GM18505 (cell line): ENCODE measurements at regions not wholly inside any gene's neighbourhood (a gene's known extent, or its start where the extent isn't known, plus 50 kb on each side); places are given as distances from the start of the nearest gene placed in this dataset.
"Not testable (repeated sequence)": the region's sequence is repeated elsewhere in the genome, so short reads cannot be mapped to it uniquely, and the experiment has no call there.

Experiments
- ATAC-seq: cut with Tn5 transposase; IDR thresholded peaks from one replicate; pipeline ENCODE4 v1.9.1; 2021; ENCODE audit not compliant: unreplicated experiment
- POLR2A ChIP-seq: IDR thresholded peaks from 4 replicates; pipeline ENCODE4 v1.6.1; 2011; ENCODE audit warnings: borderline replicate concordance; ENCODE audit not compliant: insufficient read depth, insufficient read length; ENCODE audit errors: extremely low read depth

DNA sequence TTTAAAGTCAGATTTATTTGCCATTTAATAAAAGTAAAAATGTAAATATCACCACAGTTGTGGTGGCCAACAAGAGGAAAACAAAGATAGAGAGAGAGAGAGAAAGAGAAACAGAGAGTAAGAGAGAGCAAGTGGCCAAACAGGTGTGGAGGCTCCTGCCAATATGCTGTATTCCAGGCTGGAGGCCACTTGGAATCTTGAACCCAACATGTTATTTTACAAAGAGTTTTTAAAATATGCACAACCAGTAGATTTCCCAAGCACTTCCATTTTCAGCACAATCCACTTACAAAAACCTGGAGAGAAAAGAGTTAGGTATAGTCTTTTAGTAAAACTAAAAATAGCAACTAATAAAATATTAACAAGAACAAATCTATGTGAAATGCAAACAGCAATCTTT, 1323.1 kb upstream of the CITED2 start:
- no peak for TF ChIP-seq POLR2A
- no peak for ATAC-seq

DNA sequence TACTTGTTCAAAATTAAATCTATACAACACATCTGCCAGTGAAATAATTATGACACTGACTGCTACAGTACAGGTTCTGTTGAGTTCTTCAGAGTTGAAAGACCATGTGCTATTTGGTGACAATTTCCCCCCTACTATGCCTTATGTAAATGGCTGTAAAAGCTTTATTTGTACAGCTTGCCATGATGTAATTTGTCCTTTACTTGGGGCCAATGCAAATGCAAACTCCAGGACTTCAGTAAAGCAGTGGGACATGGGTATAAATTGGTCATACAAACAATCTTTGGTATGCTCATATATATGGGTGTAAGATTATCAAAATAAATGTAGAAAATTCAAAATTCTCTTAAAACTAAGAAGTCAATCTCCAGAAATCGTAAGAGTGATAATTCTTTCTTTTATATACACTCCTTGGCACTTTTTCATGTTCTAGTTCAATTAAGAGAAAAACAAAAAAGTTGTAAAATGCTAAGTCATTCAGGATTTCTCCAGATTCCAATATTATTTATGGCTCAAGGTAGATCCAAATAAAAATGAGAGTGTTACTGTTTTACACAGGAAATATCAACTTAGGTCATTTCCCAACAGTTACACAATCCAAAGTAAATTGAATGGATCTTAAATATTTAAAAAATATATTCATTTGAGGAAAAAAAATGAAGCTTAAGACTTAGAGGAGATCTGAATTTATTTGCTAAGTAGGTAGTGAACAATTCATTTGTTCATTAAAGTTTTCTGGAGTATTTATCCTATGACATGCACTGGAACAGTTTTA, 1310.5 kb upstream of the CITED2 start:
- ATAC-seq: no peak
- no peak for TF ChIP-seq POLR2A

DNA sequence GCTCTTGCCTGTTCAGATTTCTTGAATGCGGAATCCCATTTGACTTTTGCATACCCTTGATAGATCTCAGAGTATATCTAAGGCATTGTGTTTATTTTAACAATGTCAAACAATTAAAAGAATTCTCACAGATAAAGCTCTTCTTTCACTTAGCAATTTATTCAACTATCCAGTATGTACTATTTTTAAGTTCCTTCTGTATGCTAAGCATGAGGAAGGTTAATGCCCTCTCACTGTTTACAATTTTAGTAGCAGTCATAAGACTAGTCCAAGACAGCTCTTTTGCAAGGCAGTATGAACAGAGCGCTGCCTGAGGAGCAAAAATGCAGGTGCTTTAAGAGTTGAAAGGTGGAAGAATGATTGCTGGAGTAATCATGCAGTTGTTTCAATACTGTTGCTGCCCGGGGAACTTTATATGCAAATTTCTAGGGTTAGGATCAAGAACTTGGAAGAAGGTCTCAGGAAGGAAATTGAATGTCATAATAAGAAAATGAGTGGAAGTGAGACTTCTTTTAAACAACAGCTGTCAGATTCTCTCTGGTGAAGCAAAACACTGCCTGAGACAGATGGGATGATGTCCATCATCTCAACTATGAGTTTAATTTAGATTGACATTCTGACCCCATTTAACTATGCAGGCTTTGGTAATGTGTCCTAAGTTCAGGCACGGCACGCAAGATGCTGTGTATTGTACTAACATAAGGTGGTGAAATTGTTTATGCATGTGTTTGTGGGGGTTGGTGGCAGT, 1303.5 kb upstream of the CITED2 start:
- ATAC-seq: no peak
- TF ChIP-seq POLR2A: no peak

DNA sequence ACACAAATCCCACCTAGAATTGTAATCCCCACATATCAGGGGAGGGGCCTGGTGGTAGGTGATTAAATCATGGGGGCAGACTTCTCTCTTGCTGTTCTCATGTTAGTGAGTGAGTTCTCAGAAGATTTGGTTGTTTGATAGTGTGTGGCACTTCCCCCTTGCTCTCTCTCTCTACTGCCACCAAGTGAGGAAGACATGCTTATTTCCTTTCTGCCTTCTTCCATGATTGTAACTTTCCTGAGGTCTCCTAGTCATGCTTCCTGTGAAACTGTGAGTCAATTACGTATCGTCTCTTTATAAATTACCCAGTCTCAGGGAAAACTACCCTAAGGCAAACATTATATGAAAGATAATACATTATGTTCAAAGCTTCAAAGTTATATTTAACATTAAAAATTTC, 1297.5 kb upstream of the CITED2 start:
- ATAC-seq: no peak
- no peak for TF ChIP-seq POLR2A

DNA sequence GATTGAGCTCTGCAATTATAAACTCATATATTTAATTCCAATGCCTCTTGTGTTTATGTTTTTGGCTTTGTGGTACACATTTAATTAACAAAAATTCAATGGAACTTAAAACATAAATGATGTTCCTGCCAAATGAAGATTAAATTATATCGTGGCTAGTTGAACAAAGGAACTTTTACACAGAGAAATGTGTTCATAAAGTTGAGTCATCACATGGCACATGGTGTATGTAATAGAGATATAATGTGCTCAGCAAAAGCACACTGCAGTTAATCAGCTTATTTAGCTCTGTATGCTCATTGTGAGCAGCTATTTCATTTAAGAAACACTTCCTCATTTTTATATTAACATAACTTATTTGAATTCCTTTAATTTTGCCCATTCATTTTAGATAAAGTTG, 1295.6 kb upstream of the CITED2 start:
- no peak for ATAC-seq
- TF ChIP-seq POLR2A: no peak

DNA sequence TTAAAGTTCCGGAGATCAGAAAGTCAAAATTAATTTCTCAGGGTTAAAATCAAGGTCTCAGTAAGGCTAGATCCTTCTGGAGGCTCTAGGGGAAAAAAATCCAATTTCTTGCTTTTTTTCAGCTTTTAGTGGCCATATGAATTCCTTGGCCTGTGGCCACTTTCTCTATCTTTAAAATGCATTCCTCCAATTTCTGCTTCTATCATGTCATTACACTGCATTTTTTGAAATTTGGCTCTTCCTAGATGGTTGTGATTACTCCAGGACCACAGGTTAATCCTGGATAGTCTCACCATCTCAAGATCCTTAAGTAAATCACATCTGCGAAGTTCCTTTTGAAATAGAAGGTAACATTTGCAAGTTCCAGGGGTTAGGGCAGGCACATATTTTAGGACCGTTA, 1294.9 kb upstream of the CITED2 start:
- no peak for ATAC-seq
- no peak for TF ChIP-seq POLR2A

DNA sequence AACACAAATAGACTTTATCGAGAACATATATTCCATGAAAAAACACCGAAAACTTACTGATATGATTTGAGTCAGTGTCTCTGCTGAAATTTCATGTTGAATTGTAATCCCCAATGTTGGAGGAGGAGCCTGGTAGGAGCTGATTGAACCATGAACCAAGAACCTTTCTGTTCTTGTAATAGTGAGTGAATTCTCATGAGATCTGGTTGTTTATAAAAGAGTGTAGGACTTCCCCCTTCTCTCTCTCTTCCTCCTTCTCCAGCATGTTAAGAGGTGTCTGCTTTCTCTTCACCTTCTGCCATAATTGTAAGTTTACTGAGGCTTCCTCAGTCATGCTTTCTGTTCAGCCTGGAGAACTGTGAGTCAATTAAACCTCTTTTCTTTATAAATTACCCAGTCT, 1289.3 kb upstream of the CITED2 start:
- no peak for ATAC-seq

DNA sequence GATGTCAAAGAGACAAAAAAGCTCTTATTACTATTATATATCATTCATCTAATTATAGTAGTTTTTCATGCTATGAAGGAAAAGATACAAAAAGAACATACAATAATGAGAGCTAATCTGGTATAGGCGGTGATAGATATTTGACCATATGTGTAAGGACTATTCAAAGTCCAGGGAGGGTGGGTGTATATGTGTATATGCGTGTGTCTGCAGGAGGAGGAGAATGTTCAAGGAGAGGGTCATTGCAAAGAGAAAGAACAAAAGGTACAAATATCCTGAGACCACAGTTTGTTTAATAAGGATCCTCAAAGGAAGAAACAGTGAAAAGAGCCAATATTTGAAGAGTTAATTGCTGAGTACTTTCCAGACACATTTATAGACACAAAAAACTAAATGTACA, 1288.6 kb upstream of the CITED2 start:
- no peak for TF ChIP-seq POLR2A
- ATAC-seq: no peak

More for the DNA sequence above, 1289.3 kb upstream of the CITED2 start:
- no peak for TF ChIP-seq POLR2A

DNA sequence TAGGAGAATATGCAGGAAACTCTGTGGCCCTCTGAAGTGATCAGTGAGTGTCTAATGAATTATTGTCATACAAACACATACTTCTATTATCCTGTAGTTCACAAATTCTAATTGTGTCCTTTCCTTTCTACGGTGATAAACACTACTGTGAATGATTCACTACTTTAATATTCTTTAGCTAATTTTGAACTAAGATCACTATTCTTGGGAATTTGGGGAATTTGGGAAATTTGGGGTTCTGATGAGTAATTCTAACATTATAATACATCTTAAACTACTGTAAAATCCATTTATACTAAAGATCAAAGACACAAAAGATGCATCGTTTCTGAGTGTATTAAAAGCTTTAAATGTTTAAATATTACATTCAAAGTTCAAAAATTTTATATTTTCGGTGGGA, 1287.2 kb upstream of the CITED2 start:
- no peak for ATAC-seq
- TF ChIP-seq POLR2A: no peak

DNA sequence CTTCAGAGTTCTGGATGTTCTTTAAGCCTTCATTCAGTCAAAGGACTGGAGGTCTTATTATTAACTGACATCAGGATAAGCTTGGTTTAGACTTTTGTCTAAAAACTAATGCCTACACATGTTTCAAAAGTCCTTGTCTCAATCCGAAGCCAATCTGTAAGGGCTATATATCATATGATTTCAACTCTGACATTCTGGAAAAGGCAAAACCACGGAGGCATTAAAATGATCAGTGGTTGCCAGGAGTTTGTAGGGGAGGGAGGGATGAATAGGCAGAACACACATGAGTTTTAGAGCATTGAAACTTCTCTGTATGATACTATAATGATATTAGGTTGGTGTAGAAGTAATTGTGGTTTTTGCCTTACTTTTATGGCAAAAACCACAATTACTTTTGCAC, 1285.8 kb upstream of the CITED2 start:
- ATAC-seq: no peak
- TF ChIP-seq POLR2A: no peak

DNA sequence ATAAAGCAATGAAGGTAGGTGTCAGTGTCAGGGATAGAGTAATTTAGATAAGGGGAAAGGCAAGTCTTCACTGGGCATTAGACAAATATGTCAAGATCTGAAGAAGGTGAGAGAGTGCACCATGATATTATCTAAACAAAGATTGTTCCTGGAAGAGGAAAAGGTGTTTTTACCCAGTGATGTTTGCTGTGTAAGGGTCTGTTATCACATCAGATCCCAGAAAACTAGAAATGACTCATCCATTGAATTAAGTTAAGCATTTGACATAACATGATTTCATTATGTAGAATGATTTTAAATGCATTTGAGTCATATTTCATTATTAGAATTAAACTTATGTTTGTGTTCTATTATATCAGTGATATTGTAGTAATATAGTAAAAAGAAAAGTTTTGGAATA, 1279.5 kb upstream of the CITED2 start:
- TF ChIP-seq POLR2A: no peak
- ATAC-seq: no peak

DNA sequence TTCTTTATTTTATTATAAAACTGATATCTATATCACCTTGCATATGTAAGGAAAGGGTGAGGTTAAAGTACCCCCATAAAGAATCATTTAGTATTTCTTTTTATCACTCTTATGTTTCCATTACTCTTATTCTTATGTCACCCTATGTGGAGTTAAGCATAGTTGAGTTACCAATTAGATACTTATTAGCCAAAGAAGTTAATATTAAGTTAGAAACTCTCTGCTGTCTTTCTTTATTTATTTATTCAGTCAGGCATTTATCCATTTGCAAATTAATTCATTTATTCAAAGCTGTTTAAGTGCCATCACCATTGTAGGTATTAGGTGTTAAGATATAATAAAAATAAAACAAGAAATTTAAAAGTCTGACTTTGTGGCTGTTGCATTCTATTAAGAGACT, 1279.1 kb upstream of the CITED2 start:
- no peak for ATAC-seq
- no peak for TF ChIP-seq POLR2A

DNA sequence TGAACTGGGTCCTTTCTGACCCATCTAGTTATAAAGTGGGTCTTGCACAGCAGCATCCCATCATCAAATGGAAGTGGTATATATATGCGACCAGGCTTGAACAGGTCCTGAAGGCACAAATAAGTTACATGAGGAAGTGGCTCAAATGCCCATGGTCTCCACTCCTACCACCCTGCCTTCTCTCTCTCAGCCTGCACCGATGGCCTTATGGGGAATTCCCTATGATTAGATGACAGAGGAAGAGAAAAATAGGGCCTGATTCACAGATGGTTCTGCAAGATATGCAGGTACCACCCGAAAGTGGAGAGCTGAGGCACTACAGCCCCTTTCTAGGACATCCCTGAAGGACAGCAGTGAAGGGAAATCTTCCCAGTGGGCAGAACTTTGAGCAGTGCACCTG, 1275.1 kb upstream of the CITED2 start:
- ATAC-seq: not testable (repeated sequence)

DNA sequence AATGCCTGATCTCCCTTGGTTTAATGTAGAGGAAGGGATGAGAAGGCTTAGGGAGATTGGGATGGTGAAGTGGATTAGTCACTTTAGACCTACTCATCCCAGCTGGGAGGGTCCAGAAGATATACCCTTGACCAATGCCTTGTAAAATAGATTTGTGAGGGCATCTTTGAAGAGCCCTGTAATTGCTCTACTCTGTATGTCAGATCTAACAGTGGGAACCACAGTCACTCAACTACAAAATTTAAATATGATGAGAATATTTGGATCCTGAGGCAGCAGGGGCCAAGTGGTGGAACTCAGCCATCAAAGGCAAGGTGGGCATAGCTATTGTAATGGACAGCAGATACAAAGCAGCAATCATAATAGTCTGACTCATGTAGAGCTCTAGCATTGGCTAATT, 1272.9 kb upstream of the CITED2 start:
- ATAC-seq: not testable (repeated sequence)

DNA sequence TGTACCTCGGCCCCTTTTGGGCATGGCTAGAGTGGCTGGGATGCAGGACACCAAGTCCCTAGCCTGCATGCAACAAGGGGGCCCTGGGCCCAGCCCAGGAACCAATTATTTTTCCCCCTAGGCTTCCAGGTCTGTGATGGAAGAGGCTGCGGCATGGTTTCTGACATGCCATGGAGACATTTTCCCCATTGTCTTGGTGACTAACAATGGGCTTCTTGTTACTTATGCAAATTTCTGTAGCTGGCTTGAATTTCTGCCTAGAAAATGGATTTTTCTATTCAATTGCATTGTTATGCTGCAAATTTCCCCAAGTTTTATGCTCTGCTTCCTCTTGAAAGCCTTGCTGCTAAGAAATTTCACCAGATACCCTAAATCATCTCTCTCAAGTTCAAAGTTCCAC, 1269.6 kb upstream of the CITED2 start:
- no peak for TF ChIP-seq POLR2A
- no peak for ATAC-seq

DNA sequence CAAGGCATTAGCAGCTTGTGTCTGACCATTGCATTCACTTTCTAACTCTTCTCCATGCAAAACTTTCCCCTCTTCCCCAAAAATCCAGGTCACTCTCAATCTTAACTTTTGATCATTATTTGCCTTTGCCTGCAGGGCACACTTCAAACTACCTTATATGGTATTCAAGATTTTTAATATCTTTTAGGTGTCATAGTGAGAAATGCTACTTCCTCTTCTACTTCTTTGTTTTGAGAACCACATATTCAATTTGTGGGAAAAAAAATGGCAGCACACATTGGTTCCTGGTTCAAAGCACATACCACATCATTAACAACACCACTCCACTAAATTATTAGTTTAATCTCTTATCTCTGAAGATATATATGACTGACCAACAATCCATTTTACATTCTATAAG, 1267.0 kb upstream of the CITED2 start:
- TF ChIP-seq POLR2A: no peak
- ATAC-seq: peak; percentile 87
